HG03045 (cell line): ENCODE measurements at regions not wholly inside any gene's neighbourhood (a gene's known extent, or its start where the extent isn't known, plus 50 kb on each side); places are given as distances from the start of the nearest gene placed in this dataset.

Experiments used
- ATAC-seq: cut with Tn5 transposase; IDR thresholded peaks from one replicate; pipeline ENCODE4 v1.9.1; 2021; ENCODE audit warnings: mild to moderate bottlenecking, moderate library complexity; ENCODE audit not compliant: unreplicated experiment

DNA sequence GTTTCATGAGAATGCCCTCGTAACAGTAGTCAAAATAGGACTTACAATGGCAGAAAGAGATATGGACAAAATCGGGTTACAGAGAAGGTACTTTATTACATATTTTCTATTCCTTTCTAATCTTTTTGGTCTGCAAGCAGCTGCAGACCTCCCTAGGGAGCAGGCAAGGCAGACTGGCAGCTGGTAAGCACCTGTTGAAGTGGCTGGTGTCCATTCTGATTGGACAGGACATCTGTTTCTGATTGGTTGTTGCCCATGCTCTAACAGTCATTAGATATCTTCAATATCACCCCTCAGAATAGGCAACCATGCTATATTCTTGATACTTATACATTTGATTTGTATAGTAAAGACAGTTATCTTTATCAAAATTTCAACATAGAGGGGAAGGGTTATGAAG, 606.3 kb downstream of the KCNJ2 start:
- no peak for ATAC-seq

DNA sequence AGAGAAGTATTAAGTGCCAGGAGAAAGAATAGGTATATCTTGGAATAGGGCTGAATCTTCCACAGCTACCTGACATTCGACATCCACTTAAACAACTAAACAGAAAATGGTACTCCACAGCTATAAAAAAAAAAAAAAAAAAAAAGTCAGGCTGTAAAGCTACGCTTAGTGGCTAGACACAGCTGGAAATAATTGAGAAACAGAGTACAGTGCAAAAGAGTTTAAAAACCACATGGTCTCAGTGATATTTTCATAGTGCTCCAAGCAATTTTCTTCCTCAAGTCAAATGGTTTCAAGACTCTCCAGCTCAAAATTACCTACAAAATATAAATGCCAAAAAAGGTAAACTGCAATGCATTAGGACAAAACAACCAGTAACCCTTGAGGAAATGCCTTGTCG, 607.1 kb downstream of the KCNJ2 start:
- no peak for ATAC-seq

DNA sequence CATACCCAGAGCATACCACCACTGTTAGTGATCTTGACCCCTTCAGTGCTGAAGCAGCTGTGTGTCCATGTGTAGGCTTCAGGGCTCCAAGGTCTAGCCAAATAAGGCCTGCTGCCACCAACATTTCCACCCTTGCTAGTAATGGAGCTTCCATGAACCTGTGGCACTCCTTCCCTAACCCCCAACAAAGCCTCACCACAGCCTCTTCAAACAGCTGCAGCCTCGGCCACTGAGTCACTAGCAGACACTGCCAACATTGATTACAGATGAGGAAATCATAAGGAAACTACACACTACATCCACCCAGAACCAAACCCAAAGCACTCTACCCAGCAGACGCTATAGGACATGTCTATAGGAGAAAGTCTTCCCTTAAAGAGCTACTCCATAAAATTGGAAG, 610.7 kb downstream of the KCNJ2 start:
- no peak for ATAC-seq

DNA sequence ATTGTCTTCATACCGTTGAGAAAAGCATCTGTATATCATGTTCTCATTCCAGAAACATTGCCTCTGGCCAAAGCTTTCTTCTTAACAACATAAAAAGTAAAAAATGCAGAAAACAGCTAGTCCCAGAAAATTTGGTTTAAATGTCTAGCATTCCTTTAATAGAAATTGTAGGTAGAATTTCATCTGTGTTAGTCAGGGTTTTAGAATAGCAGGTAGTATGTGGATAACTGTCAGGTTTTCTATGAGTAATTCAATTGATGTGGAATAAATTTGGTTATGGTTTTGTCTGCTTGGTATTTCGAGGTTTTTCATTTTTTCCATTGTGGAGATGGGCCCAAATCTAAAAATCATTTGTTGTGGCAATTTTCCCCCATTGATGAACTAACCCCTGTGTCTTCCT, 616.7 kb downstream of the KCNJ2 start:
- no peak for ATAC-seq

GRCh38 chr17:70787721-70788300, 618.5 kb downstream of the KCNJ2 start:
- ATAC-seq, result no peak

DNA sequence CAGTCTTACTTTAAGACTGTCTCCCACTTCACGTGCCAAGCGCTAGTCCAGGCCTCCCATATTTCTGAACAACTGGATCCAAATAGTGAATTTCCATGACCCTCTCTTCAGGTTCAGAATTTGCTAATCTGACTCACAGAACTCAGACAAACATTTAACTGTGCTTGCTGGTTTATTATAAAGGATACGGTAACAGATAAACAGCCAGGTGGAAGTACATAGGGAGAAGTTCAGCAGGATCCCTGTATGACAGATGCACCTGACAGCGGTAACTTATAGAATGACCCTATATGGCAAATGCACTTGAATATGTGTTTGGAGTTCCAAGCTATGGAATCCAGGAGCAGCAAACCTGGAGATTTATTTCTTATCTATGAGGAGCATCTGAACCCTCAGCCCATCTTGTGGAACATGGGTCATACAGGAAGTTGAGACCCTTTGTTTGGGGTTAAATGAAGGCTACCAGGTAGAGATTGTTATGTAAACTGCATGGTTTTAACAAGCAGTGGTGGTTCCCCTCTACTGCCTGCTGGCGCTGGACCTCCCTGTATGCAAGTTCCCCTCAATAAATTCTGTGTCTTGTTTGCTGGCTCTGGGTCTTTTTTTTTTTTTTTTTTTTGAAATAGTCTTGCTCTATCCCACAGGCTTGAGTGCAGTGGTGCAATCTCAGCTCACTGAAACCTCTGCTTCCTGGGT, 622.6 kb downstream of the KCNJ2 start:
- no peak for ATAC-seq

- ATAC-seq, result no peak
Measured at GRCh38 chr17:70794738-70795137, 625.4 kb downstream of the KCNJ2 start.

DNA sequence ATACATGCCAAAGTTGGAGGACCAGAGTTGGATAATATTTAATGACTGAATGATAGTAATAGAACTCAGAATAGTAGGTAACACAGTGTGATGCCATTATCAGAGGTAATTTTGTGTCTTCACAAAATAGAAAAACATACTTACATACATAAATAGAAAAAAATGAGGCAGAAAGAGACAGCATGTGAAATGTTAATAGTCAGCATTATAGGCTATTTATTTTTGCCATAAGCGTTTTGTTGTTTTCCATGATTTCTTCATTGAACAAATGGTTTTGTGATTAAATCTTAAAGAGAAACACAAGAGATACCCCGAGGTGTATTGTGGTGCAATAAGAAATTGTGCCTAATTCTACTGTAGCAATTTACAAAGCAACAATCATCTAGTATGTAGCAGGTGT, 626.3 kb downstream of the KCNJ2 start:
- ATAC-seq, result no peak

GRCh38 chr17:70796757-70797156, 627.4 kb downstream of the KCNJ2 start:
- no peak for ATAC-seq

DNA sequence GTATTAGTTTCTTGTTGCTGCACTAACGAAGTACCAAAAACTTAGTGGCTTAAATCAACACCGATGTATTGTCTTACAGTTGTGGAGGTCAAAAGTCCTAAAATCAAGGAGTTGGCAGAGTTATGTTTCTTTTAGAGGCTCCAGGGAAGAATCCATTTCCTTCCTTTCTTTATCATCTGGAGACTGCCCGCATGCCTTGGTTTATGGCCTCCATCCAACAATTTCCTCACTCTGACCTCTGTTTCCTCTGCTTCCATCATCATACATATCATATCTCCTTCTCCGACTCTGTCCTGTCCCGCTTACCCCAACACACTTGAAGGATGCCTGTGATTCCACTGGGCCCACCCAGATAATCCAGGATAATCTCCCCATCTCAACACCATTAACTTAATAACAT, 627.8 kb downstream of the KCNJ2 start:
- no peak for ATAC-seq

- no peak for ATAC-seq
Measured at GRCh38 chr17:70804161-70804560, 634.8 kb downstream of the KCNJ2 start.

DNA sequence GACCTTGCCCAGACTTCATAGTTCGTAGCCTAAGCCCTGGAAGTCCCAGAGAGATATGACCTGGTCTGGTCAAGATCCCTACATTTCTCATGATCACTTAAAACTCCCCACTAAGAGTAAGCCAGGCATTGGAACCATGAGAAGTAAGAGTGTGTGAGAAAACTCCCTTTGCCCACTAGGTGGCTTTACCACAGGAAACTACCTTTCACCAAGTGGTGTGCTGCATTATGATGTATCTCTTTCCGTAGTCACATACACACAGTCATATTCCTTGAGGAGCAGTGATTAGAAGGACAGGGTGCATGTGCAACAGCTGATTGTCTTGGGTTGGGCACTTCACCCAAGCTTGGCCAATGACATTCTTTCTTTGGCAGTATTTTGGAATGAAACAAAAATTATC, 639.3 kb downstream of the KCNJ2 start:
- ATAC-seq, result no peak

- ATAC-seq, result no peak
Measured at GRCh38 chr17:70810609-70811008, 641.3 kb downstream of the KCNJ2 start.

DNA sequence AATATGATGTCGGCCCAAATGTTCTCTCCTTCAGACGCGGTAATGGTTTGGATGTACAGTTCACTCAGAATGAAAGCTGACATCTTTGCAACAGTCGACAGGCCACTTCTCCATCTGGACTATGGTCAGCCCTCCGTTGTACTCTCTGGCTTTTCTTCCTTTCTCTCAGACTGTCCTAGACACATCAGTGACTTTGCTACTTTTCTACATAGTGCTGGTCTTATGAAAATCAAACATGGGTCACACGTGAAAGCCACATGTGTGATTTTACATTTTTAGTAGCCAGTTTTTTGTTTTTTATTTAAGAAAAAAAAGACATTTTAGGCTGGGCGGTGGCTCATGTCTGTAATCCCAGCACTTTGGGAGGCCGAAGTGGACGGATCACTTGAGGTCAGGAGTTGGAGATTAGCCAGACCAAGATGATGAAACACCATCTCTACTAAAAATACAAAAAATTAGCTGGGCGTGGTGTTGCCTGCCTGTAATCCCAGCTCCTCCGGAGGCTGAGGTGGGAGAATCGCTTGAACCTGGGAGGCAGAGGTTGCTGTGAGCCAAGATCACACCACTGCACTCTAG, 644.1 kb downstream of the KCNJ2 start:
- no peak for ATAC-seq

DNA sequence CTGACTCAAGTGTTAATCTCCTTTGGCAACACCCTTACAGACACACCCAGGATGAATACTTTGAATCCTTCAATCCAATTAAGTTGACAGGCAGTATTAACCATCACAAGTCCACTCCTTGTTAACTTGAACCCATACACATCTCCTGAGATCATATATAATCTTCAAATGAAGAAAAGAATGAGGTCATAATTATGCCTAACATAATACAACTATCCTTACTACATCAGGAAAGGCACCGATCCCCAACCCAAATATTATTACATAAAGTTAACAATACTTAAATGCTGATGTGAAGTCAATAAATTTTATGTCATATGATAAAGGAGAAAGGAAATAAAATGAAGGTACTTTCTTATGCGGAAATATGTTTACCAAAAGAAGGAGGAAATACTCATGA, 649.9 kb downstream of the KCNJ2 start:
- no peak for ATAC-seq

DNA sequence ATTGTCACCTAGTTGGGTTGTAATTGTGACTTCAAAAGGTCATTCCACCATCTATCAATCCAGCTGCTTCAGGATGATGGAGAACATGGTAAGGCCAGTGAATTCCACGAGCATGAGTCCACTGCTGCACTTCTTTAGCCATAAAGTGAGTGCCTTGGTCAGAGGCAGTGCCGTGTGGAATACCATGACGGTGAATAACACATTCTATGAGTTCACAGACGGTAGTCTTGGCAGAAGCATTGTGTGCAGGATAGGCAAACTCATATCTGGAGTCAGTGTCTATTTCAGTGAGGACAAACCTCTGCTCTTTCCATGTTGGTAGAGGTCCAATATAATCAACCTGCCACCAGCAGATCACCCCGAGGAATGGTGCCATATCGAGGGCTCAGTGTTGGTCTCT, 650.9 kb downstream of the KCNJ2 start:
- ATAC-seq, result no peak

DNA sequence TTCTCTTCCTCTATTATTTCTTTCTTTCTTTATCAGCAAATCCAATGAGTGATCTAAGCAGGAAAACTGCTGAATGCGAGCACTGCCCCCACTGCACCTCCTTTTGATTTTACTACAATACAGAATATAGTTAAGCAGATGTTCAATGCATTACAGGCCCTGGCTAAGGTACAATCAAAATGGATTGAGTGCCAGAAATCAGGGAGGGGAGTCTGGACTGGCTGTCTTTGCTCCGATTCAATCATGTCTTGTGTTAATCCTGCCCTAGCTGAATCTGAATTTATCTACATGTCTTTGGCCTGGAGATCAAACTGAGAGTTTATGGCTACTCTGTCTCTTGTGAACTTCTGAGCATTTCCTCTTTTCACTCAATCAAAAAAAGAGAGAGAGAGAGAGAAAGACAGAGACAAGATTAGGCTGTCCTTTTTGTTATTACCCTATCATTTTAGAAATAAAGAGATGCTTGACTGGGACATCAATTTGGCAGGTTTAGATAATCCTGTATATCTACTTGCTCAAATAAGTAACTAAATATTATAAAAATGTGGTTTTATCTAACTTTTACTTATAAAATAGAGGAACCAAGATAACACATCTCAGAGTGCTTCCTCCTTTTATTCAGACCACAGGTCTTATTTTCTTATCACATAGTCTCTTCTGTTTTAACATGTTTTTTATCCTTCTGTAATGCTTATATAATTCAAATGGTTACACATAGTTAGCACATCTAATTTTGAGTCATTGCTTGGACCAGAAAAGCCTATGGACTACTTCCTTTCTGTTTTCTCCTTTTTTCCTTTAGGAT, 656.2 kb downstream of the KCNJ2 start:
- no peak for ATAC-seq

- ATAC-seq, result no peak
Measured at GRCh38 chr17:70829876-70830275, 660.5 kb downstream of the KCNJ2 start.

- no peak for ATAC-seq
Measured at GRCh38 chr17:70834039-70834438, 664.7 kb downstream of the KCNJ2 start.

GRCh38 chr17:70848785-70849184, 679.5 kb downstream of the KCNJ2 start:
- ATAC-seq, result no peak

GRCh38 chr17:70855401-70856054, 686.2 kb downstream of the KCNJ2 start:
- no peak for ATAC-seq
